ENCODE measurements at regions not wholly inside any gene's neighbourhood (a gene's known extent, or its start where the extent isn't known, plus 50 kb on each side); places are given as distances from the start of the nearest gene placed in this dataset.

DNA sequence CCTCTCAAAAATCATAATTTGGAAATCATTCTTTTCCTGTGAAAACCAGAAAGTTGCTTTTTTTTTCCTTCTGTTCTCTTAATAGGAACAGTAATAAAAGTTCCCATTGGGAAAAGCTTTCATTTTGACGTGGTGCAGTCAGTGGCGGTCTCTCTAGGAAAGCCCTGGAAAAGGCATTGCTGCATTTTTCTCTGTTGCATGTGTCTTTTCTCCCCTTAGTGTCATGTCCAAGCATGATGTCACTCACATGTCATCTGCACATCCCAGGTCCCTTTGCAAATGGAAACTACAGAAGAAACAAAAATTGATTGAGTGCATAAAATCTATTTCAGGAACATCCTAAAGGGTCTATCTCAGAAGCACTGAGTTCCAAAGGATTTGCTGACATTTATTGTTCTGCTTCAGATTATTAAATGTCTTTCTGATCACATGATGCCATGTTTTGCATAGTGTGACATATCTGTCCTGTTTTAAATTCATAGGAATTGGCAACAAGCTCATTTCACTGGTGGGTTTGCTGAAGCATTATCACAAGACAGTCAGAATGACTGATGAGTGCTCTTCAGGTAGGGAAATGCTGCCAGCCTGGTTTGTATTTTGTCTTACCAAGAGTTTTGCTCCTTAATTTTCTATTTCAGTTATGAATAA, 208.7 kb downstream of the SOX4 start:
- H3K4me1 Mint-ChIP-seq, result no peaks in the 10 kb centered on the region
- no peaks in the 10 kb centered on the region for H3K27me3 Mint-ChIP-seq
- no peaks in the 10 kb centered on the region for H3K36me3 Mint-ChIP-seq
- H3K4me3 Mint-ChIP-seq, result no peak overlapping the region
- no peak overlapping the region for H3K27ac Mint-ChIP-seq
- ATAC-seq (ENCODE audit: low read depth in 2 of 2) (no peak), DNase-seq (no peak)
- H3K9me3 Mint-ChIP-seq, result peaks cover 0 to 9% (median 5%) of the 10 kb centered on the region in 7 donors

DNA sequence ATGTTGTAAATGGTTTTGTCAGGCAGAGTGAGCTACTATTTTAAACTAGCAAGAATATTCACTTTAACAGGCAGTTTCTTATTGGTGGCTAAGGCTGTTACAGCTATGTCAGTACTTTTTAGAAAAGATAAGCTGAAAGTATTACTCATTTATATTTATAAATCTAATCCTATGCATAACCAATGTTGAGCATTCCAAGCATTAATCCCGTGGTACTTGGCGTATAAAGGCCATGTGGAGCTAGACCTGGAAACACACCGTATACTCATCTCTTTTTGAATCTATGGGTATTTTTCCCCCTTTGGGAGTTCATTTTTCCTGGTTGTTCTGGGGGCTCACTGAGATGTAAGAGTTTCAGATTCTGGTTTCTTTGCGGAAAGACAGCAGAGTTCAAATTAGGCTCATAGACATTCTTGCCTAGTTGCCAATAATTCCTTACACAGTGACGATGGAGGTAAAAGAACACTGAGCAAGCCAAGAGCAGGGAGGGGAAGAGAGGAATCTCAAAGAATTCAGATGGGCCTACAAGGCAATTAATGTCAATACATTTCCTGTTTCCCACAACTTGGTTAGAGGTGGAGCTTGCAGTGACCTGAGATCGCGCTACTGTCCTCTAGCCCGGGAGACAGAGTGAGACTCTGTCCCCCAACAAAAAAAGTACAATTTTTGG, 211.5 kb downstream of the SOX4 start:
- Mint-ChIP-seq H3K9me3 (no peaks in the 10 kb centered on the region), H3K27ac (no peak overlapping the region), H3K27me3 (no peaks in the 10 kb centered on the region), H3K4me1 (no peaks in the 10 kb centered on the region), H3K36me3 (no peaks in the 10 kb centered on the region), H3K4me3 (no peak overlapping the region)
- DNase-seq (no peak), ATAC-seq (ENCODE audit: low read depth in 2 of 2) (no peak)

GRCh38 chr6:21807299-21808044, 213.9 kb downstream of the SOX4 start:
- Mint-ChIP-seq H3K36me3 (no peaks in the 10 kb centered on the region), H3K4me1 (no peaks in the 10 kb centered on the region), H3K9me3 (no peaks in the 10 kb centered on the region), H3K27ac (no peak overlapping the region), H3K4me3 (no peak overlapping the region), H3K27me3 (no peaks in the 10 kb centered on the region)
- DNase-seq (no peak), ATAC-seq (ENCODE audit: low read depth in 2 of 2) (no peak)

DNA sequence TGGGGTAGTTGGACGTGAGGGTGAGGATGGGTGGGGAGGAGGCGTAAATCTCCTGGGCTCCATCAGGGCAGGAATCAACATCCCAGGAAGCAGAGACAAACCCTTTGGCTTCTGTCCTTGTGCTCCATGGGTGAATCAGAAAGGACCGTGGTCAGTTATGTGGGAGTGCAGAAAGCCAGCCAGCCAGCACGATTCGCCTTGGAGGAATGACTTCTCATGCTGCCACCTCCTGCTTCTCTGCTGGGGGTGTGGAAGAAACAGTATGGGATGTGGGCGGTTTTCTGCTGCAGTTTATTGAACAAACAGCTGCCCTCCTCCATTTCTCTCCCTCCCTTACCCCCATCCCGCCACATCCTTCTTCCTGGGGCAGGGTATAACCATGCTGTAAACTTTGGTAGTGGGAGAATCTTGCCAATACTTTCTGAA, 214.5 kb downstream of the SOX4 start:
- Mint-ChIP-seq H3K9me3 (no peaks in the 10 kb centered on the region), H3K4me1 (no peaks in the 10 kb centered on the region), H3K27ac (no peak overlapping the region), H3K27me3 (no peaks in the 10 kb centered on the region), H3K4me3 (no peak overlapping the region), H3K36me3 (no peaks in the 10 kb centered on the region)
- ATAC-seq (ENCODE audit: low read depth in 2 of 2) (no peak), DNase-seq (no peak)

DNA sequence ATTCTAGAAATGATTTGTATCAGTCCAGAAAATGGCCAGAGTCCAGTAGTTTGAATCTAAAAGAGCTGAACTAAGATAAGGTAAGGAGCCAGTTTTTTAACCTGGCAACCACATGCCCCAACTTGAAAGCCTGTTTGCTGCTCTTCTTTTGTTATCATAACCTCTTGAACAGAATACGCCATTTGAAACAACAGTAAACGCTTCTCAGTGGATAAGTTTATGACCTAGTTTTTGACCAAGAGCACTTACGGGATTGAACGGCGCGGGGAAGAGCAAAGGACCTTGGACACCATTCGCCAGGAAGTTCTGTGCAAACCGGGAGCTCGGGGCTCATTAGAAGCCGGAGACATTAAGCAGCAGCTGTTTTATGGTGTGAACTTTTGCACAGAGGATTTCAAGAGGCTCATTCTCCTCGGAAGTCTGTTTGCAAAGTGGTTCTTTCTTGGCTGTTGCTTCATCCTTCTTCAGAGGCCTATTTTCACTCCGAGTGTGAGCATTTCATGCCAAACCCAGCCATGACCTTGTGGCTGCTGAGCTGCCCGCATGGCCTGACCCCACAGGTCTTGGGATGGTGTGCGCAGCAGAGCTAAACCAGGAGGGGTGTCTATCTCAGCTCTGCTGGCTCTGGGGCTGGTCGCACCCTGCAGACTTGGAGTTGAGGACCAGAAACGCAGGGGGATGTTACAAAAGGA, 215.1 kb downstream of the SOX4 start:
- no peak overlapping the region for H3K27ac Mint-ChIP-seq
- ATAC-seq (ENCODE audit: low read depth in 2 of 2) (no peak), DNase-seq (no peak)
- no peaks in the 10 kb centered on the region for H3K27me3 Mint-ChIP-seq
- H3K4me3 Mint-ChIP-seq, result peak overlapping the region in 1 of 8 donors; percentile 7
- no peaks in the 10 kb centered on the region for H3K36me3 Mint-ChIP-seq
- no peaks in the 10 kb centered on the region for H3K4me1 Mint-ChIP-seq
- no peaks in the 10 kb centered on the region for H3K9me3 Mint-ChIP-seq

DNA sequence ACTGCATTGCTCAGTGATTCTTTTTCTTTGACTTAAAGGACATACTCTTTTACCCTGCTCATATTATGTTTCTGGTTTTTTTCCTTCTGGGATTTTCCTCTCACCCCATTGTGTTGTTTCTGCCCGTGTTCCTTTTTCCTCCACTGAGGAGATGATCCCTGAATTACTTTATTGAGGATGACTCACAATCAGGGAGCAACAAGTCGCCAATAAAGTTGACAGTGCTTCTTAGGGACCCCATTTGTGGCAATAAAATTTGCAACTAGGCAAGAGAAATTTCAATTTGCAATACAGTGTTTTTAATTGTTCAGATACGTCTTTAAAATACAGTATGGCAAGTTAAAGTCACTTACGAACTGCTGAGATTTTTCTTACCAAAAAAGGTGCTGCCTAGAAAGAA, 217.9 kb downstream of the SOX4 start:
- no peaks in the 10 kb centered on the region for H3K4me1 Mint-ChIP-seq
- H3K36me3 Mint-ChIP-seq, result no peaks in the 10 kb centered on the region
- DNase-seq (no peak), ATAC-seq (ENCODE audit: low read depth in 2 of 2) (no peak)
- no peaks in the 10 kb centered on the region for H3K27me3 Mint-ChIP-seq
- no peak overlapping the region for H3K27ac Mint-ChIP-seq
- no peaks in the 10 kb centered on the region for H3K9me3 Mint-ChIP-seq
- H3K4me3 Mint-ChIP-seq, result no peak overlapping the region

GRCh38 chr6:21816231-21816630, 222.7 kb downstream of the SOX4 start:
- no peak overlapping the region for H3K27ac Mint-ChIP-seq
- no peaks in the 10 kb centered on the region for H3K27me3 Mint-ChIP-seq
- no peaks in the 10 kb centered on the region for H3K4me1 Mint-ChIP-seq
- H3K9me3 Mint-ChIP-seq, result no peaks in the 10 kb centered on the region
- no peaks in the 10 kb centered on the region for H3K36me3 Mint-ChIP-seq
- ATAC-seq (ENCODE audit: low read depth in 2 of 2), result no peak
- no peak overlapping the region for H3K4me3 Mint-ChIP-seq
- DNase-seq, result no peak

- DNase-seq (no peak), ATAC-seq (ENCODE audit: low read depth in 2 of 2) (no peak)
- no peak overlapping the region for H3K27ac Mint-ChIP-seq
- no peaks in the 10 kb centered on the region for H3K9me3 Mint-ChIP-seq
- no peak overlapping the region for H3K4me3 Mint-ChIP-seq
- H3K4me1 Mint-ChIP-seq, result no peaks in the 10 kb centered on the region
- no peaks in the 10 kb centered on the region for H3K27me3 Mint-ChIP-seq
- no peaks in the 10 kb centered on the region for H3K36me3 Mint-ChIP-seq
These were observed 226.9 kb downstream of the SOX4 start for GRCh38 chr6:21820442-21820841.

DNA sequence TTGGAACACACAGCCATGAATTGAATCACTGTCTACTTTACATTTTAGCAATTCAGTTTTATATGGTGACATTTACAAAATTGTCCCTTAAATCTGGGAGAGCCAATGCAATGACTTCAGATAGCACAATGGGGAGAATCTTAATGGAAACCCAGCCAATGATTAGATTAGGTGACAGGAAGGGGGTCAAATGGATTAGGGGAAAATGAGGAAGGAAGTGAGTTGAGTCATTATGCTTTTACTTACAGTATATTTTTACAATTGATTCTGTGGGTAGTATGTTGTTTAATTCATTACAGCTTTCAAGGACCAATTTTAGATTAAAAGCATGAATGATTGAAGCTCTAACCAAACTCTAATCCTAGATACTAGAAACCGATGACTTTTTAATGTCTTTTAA, 229.8 kb downstream of the SOX4 start:
- Mint-ChIP-seq H3K36me3 (no peaks in the 10 kb centered on the region), H3K27me3 (no peaks in the 10 kb centered on the region), H3K9me3 (no peaks in the 10 kb centered on the region), H3K4me1 (no peaks in the 10 kb centered on the region), H3K4me3 (no peak overlapping the region), H3K27ac (no peak overlapping the region)
- DNase-seq, result no peak
- ATAC-seq (ENCODE audit: low read depth in 2 of 2), result no peak

GRCh38 chr6:21824431-21825177, 231.1 kb downstream of the SOX4 start:
- DNase-seq (no peak), ATAC-seq (ENCODE audit: low read depth in 2 of 2) (no peak)
- Mint-ChIP-seq H3K9me3 (no peaks in the 10 kb centered on the region), H3K27me3 (no peaks in the 10 kb centered on the region), H3K27ac (no peak overlapping the region), H3K4me1 (no peaks in the 10 kb centered on the region), H3K36me3 (no peaks in the 10 kb centered on the region), H3K4me3 (no peak overlapping the region)

GRCh38 chr6:21826023-21826422, 232.5 kb downstream of the SOX4 start:
- DNase-seq (no peak), ATAC-seq (ENCODE audit: low read depth in 2 of 2) (no peak)
- no peak overlapping the region for H3K27ac Mint-ChIP-seq
- no peaks in the 10 kb centered on the region for H3K4me1 Mint-ChIP-seq
- H3K27me3 Mint-ChIP-seq, result no peaks in the 10 kb centered on the region
- no peak overlapping the region for H3K4me3 Mint-ChIP-seq
- H3K36me3 Mint-ChIP-seq, result no peaks in the 10 kb centered on the region
- no peaks in the 10 kb centered on the region for H3K9me3 Mint-ChIP-seq

DNA sequence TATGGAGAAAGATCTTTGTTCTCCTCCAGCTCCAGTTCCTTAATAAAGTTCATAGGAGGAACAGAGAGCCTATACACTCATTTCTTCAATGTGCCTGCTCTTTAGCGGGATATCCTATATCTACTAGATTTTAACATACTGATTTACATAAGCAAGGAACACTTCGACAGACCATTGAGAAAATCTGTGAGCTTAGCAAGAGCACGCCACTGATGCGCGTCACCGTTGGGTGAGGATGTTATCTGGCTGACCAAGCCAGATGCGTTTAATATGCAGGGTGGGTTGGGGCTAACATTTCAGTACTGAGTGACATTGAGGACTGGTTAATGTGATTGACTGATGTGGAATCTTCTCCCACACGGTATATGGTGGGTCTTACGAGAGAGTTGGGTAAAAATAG, 233.4 kb downstream of the SOX4 start:
- Mint-ChIP-seq H3K27ac (no peak overlapping the region), H3K4me1 (peaks cover 0 to 5% (median under 1%) of the 10 kb centered on the region in 3 donors), H3K9me3 (no peaks in the 10 kb centered on the region), H3K4me3 (no peak overlapping the region), H3K27me3 (no peaks in the 10 kb centered on the region), H3K36me3 (no peaks in the 10 kb centered on the region)
- DNase-seq, result no peak
- ATAC-seq (ENCODE audit: low read depth in 2 of 2), result no peak

DNA sequence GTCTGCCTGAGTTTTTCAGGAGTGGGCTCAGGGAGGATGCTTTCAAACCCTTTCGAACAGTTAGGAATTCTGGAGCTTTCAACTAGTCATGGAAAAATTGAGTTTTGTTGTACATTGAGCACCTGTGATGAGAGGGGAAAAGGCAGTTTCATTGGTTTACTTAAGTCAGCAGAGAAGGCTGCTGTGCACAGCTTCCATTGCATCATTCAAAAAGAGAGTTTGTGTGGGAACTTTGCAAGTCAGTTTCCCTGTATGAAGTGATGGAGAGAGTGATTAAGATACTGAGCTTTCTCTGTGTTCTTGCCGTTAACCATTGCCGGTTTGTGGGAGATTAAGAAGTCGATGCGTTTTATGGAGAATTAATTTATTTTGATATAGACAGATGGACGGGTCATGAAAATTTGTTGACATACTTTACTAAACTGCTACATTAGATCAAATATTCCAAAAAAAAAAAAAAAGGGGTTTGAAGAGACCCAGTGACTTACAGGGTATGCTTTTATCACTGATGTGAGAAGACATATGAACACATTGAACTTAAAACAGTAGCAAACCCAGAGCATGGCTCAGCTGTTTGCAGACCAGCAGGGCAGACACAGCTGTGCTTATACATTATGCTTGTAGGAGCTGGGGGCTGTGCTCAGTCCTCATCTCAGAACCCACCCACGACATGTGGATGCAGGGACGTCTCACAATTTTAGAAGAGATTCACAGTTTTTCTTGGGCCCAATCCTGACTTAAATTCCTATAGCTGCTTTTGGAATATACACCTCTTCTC, 234.1 kb downstream of the SOX4 start:
- Mint-ChIP-seq H3K27me3 (no peaks in the 10 kb centered on the region), H3K4me1 (peaks cover 0 to 5% (median 3%) of the 10 kb centered on the region in 3 donors), H3K9me3 (no peaks in the 10 kb centered on the region), H3K36me3 (no peaks in the 10 kb centered on the region), H3K4me3 (no peak overlapping the region), H3K27ac (no peak overlapping the region)
- ATAC-seq (ENCODE audit: low read depth in 2 of 2) (no peak), DNase-seq (no peak)
